ENCODE measurements at regions not wholly inside any gene's neighbourhood (a gene's known extent, or its start where the extent isn't known, plus 50 kb on each side); places are given as distances from the start of the nearest gene placed in this dataset.

GRCh38 chr13:65881561-65882155 lies 1348.5 kb downstream of the PCDH9 start:
- no peak for TF ChIP-seq TARDBP (IDR thresholded peaks at IDR 0.05)
- no peak for TF ChIP-seq LEF1 (IDR thresholded peaks at IDR 0.05; ENCODE audit: borderline replicate concordance)

All from HEK293T (cell line).